ENCODE measurements at regions not wholly inside any gene's neighbourhood (a gene's known extent, or its start where the extent isn't known, plus 50 kb on each side); places are given as distances from the start of the nearest gene placed in this dataset.

- no peak overlapping the region for H3K27ac ChIP-seq
Measured at GRCh38 chr1:81712425-81712824, 88.3 kb upstream of the ADGRL2 start.

DNA sequence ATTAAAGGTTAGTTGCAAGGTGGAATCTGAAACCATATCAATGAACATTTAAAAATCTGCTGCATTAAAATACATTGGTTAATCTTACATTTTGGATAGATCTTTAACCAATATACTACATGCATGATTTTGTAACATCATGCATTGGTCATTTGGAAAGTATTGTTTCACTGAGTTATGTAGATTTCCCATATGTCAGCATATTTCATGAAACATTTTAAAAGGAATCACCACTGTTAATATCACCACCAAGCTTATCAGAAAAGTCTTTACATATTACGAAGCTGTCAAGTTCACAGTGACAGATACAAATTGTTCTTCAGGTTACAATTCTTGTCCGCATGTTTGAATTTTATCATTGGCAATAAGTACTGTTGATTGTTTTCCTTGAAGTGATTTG lies 89.9 kb upstream of the ADGRL2 start:
- Histone ChIP-seq H3K27me3 (no peaks in the 10 kb centered on the region), H3K27ac (no peak overlapping the region), H3K36me3 (no peaks in the 10 kb centered on the region), H3K4me3 (ENCODE audit: low read depth in 1 of 2, low read length in 1 of 2) (no peak overlapping the region), H3K4me1 (ENCODE audit: control insufficient read depth in 1 of 2, insufficient read depth in 1 of 2, low read depth in 1 of 2, low read length in 1 of 2) (no peaks in the 10 kb centered on the region), H3K9me3 (no peaks in the 10 kb centered on the region)
- TF ChIP-seq, protein P1, sequence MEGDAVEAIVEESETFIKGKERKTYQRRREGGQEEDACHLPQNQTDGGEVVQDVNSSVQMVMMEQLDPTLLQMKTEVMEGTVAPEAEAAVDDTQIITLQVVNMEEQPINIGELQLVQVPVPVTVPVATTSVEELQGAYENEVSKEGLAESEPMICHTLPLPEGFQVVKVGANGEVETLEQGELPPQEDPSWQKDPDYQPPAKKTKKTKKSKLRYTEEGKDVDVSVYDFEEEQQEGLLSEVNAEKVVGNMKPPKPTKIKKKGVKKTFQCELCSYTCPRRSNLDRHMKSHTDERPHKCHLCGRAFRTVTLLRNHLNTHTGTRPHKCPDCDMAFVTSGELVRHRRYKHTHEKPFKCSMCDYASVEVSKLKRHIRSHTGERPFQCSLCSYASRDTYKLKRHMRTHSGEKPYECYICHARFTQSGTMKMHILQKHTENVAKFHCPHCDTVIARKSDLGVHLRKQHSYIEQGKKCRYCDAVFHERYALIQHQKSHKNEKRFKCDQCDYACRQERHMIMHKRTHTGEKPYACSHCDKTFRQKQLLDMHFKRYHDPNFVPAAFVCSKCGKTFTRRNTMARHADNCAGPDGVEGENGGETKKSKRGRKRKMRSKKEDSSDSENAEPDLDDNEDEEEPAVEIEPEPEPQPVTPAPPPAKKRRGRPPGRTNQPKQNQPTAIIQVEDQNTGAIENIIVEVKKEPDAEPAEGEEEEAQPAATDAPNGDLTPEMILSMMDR (IDR thresholded peaks at IDR 0.05): no peak

More at GRCh38 chr1:81712425-81712824, 88.3 kb upstream of the ADGRL2 start:
- Histone ChIP-seq H3K36me3 (no peaks in the 10 kb centered on the region), H3K4me1 (ENCODE audit: control insufficient read depth in 1 of 2, insufficient read depth in 1 of 2, low read depth in 1 of 2, low read length in 1 of 2) (no peaks in the 10 kb centered on the region), H3K27me3 (no peaks in the 10 kb centered on the region), H3K4me3 (ENCODE audit: low read depth in 1 of 2, low read length in 1 of 2) (no peak overlapping the region), H3K9me3 (no peaks in the 10 kb centered on the region)
- TF ChIP-seq, protein P1 (IDR thresholded peaks at IDR 0.05): no peak

DNA sequence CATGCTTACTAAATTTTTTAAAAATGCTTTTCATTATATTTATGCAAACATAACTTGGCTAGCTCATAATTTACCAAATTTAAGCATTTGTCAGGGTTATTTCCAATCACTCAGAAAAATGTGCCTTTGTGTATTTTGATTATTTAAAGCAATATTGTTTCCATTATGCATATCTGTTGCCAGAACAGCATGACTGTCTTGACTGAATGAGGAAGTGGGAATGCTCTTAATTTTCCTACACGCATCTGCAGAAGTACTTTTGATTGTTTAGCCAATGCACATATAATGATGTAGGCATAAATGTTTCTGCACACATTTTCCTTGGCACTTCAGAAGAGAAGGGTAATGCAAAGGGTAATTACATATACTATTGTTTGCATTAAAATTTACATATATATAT lies 92.5 kb upstream of the ADGRL2 start:
- TF ChIP-seq, protein P1 (IDR thresholded peaks at IDR 0.05): no peak
- H3K27me3 ChIP-seq: no peaks in the 10 kb centered on the region
- no peaks in the 10 kb centered on the region for H3K4me1 ChIP-seq (ENCODE audit: control insufficient read depth in 1 of 2, insufficient read depth in 1 of 2, low read depth in 1 of 2, low read length in 1 of 2)
- H3K36me3 ChIP-seq: no peaks in the 10 kb centered on the region
- H3K9me3 ChIP-seq: no peaks in the 10 kb centered on the region
- no peak overlapping the region for H3K4me3 ChIP-seq (ENCODE audit: low read depth in 1 of 2, low read length in 1 of 2)
- H3K27ac ChIP-seq: no peak overlapping the region

DNA sequence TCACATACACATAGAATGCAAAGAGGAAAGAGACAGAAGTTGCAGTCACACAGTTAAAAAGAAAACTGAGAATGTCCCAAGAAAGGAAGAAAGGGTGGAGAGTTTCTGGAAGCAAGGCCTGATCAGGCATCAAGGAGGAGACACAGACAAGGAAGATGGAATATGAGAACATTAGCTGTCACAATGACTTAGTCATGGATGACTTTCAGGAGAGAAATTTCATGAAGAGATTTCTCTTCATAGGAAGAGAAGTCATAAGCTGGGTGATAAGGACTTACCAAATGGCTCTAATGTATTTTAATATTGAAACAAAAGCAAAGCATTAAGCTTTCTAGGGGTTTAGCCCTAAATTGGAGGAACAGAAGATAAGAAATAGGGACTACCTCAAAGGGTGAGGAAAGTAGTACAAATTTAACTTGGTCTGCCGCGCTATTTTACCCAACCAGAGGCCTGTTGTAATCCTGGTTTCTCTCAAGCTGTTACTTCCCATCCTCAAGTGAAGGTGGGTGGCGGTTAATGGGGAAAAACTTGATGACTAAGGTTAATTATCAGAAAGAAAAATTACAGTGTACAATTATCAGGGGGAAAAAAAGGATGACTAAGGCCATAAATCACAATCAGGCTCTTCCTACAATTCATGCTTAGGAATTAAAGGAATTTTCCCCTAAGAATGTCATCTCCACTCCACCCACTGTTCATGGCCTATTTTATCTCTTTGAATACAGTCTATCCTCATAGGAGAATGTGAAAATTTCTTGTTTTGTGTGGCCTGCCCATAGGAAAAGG lies 93.9 kb upstream of the ADGRL2 start:
- Histone ChIP-seq H3K4me3 (ENCODE audit: low read depth in 1 of 2, low read length in 1 of 2) (no peak overlapping the region), H3K27ac (no peak overlapping the region), H3K9me3 (no peaks in the 10 kb centered on the region), H3K4me1 (ENCODE audit: control insufficient read depth in 1 of 2, insufficient read depth in 1 of 2, low read depth in 1 of 2, low read length in 1 of 2) (no peaks in the 10 kb centered on the region), H3K36me3 (no peaks in the 10 kb centered on the region), H3K27me3 (no peaks in the 10 kb centered on the region)
- TF ChIP-seq, protein P1 (IDR thresholded peaks at IDR 0.05): no peak

GRCh38 chr1:81703756-81704463 lies 96.8 kb upstream of the ADGRL2 start:
- TF ChIP-seq, protein P1 (IDR thresholded peaks at IDR 0.05): no peak
- Histone ChIP-seq H3K27me3 (no peaks in the 10 kb centered on the region), H3K27ac (no peak overlapping the region), H3K9me3 (no peaks in the 10 kb centered on the region), H3K4me3 (ENCODE audit: low read depth in 1 of 2, low read length in 1 of 2) (no peak overlapping the region), H3K36me3 (no peaks in the 10 kb centered on the region), H3K4me1 (ENCODE audit: control insufficient read depth in 1 of 2, insufficient read depth in 1 of 2, low read depth in 1 of 2, low read length in 1 of 2) (no peaks in the 10 kb centered on the region)

Data from neutrophil (primary cell).